Smooth muscle cell (in vitro differentiated cells): ENCODE measurements at regions not wholly inside any gene's neighbourhood (a gene's known extent, or its start where the extent isn't known, plus 50 kb on each side); places are given as distances from the start of the nearest gene placed in this dataset.

Source experiments
- DNase-seq: peaks from one replicate; lab custom pipeline; 2025; ENCODE audit not compliant: unreplicated experiment; lab: John Stamatoyannopoulos, UW
- H2AFZ ChIP-seq: fragments of 200-600 bp; sonication (generic); 2 replicates; pipeline ENCODE4 v1.6.0; 2016; ENCODE audit warnings: antibody characterized with exemption, low read depth, mild to moderate bottlenecking
- H3F3A ChIP-seq: fragments of 200-600 bp; sonication (generic); 2 replicates; pipeline ENCODE4 v1.6.0; 2017; ENCODE audit warnings: antibody characterized with exemption, low read depth
- H3K27ac ChIP-seq: fragments of 200-600 bp; sonication (generic); 2 replicates; pipeline ENCODE4 v1.5.1; 2016; ENCODE audit warnings: low read depth, mild to moderate bottlenecking
- H3K27me3 ChIP-seq: fragments of 200-600 bp; sonication (generic); 2 replicates; pipeline ENCODE4 v1.6.1; 2016; ENCODE audit warnings: low read depth, mild to moderate bottlenecking
- H3K36me3 ChIP-seq: fragments of 200-600 bp; sonication (generic); 2 replicates; pipeline ENCODE4 v1.5.1; 2016; ENCODE audit warnings: low read depth
- H3K4me1 ChIP-seq: fragments of 200-600 bp; sonication (generic); 2 replicates; pipeline ENCODE4 v1.5.1; 2016; ENCODE audit warnings: low read depth
- H3K4me2 ChIP-seq: fragments of 200-600 bp; sonication (generic); 2 replicates; pipeline ENCODE4 v1.6.0; 2016; ENCODE audit warnings: mild to moderate bottlenecking
- H3K4me3 ChIP-seq: fragments of 200-600 bp; sonication (generic); 2 replicates; pipeline ENCODE4 v1.5.1; 2016; ENCODE audit warnings: mild to moderate bottlenecking
- H3K79me2 ChIP-seq: fragments of 200-600 bp; sonication (generic); 2 replicates; pipeline ENCODE4 v1.6.0; 2016; ENCODE audit warnings: low read depth, mild to moderate bottlenecking
- H3K9ac ChIP-seq: fragments of 200-600 bp; sonication (generic); 2 replicates; pipeline ENCODE4 v1.6.0; 2016; ENCODE audit warnings: low read depth
- H3K9me3 ChIP-seq: fragments of 200-600 bp; sonication (generic); replicated peaks from 2 replicates; pipeline ENCODE4 v1.5.1; 2016; ENCODE audit warnings: low read depth
- H4K20me1 ChIP-seq: fragments of 200-600 bp; sonication (generic); 2 replicates; pipeline ENCODE4 v1.6.0; 2016; ENCODE audit warnings: low read depth
- WGBS: methylation state at CpG from one replicate; pipeline ENCODE4 v1.1.7; 2016; ENCODE audit warnings: low lambda C conversion rate; 5-methylcytosine and 5-hydroxymethylcytosine counted together
- TF ChIP-seq, protein P1 (sequence below): fragments of 200-600 bp; sonication (generic); IDR thresholded peaks from 2 replicates; pipeline ENCODE4 v1.5.1; 2017; ENCODE audit warnings: borderline replicate concordance, mild to moderate bottlenecking, antibody characterized with exemption; ENCODE audit not compliant: insufficient read depth, poor library complexity, severe bottlenecking

DNA sequence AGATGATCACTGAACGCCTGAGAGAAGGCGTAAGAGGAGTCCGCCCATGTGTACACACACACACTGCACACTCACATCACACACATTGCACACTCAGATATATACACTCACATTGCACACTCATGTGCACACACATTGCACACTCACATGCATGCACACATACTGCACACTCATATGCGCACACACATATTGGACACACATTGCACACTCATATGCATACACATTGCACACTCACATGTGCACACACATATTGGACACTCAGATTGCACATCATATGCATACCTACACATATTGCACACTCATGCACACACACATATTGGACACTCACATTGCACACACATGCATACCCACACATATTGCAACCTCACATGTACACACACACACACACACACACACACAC is 163.2 kb downstream of the WSCD1 start:
- Histone ChIP-seq H3K9ac (no peak overlapping the region), H3F3A (no peaks in the 10 kb centered on the region), H3K9me3 (no peaks in the 10 kb centered on the region), H3K4me2 (no peak overlapping the region), H4K20me1 (no peaks in the 10 kb centered on the region), H2AFZ (no peak overlapping the region), H3K36me3 (no peaks in the 10 kb centered on the region), H3K4me3 (no peak overlapping the region), H3K4me1 (no peaks in the 10 kb centered on the region), H3K27me3 (peaks cover 13% of the 10 kb centered on the region), H3K27ac (no peak overlapping the region), H3K79me2 (no peaks in the 10 kb centered on the region)
- 85% methylated on average over 4 of the region's 4 CpGs for WGBS
- no peak for DNase-seq
- TF ChIP-seq, protein P1, sequence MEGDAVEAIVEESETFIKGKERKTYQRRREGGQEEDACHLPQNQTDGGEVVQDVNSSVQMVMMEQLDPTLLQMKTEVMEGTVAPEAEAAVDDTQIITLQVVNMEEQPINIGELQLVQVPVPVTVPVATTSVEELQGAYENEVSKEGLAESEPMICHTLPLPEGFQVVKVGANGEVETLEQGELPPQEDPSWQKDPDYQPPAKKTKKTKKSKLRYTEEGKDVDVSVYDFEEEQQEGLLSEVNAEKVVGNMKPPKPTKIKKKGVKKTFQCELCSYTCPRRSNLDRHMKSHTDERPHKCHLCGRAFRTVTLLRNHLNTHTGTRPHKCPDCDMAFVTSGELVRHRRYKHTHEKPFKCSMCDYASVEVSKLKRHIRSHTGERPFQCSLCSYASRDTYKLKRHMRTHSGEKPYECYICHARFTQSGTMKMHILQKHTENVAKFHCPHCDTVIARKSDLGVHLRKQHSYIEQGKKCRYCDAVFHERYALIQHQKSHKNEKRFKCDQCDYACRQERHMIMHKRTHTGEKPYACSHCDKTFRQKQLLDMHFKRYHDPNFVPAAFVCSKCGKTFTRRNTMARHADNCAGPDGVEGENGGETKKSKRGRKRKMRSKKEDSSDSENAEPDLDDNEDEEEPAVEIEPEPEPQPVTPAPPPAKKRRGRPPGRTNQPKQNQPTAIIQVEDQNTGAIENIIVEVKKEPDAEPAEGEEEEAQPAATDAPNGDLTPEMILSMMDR, result no peak

DNA sequence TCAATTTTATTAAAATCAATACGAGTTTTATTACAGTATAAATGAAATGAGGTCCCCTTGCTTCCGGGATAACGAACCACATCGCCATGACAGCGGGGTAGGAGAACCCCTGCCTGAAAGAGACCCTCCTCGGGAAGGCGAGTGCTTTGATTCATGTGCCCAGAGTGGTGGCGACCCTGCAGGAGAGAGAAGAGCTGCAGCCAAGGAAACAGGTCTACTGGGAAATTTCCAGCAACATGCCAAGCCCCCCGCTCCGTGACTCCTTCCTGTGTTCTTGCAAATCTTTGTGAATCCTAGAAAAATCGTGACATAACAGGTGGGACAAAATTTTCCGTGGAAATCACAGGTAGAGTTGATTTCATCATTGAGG is 162.5 kb downstream of the WSCD1 start:
- no peak for DNase-seq
- H3K9me3 ChIP-seq, result no peaks in the 10 kb centered on the region
- 90% methylated on average over 12 of the region's 12 CpGs for WGBS
- H3K9ac ChIP-seq, result no peak overlapping the region
- no peaks in the 10 kb centered on the region for H3K4me1 ChIP-seq
- TF ChIP-seq, protein P1, result no peak
- H3K4me2 ChIP-seq, result no peak overlapping the region
- no peak overlapping the region for H3K4me3 ChIP-seq
- H3K27me3 ChIP-seq, result peaks cover 8% of the 10 kb centered on the region
- H2AFZ ChIP-seq, result no peak overlapping the region
- H4K20me1 ChIP-seq, result no peaks in the 10 kb centered on the region
- no peaks in the 10 kb centered on the region for H3F3A ChIP-seq
- H3K36me3 ChIP-seq, result no peaks in the 10 kb centered on the region
- no peaks in the 10 kb centered on the region for H3K79me2 ChIP-seq
- H3K27ac ChIP-seq, result no peak overlapping the region

DNA sequence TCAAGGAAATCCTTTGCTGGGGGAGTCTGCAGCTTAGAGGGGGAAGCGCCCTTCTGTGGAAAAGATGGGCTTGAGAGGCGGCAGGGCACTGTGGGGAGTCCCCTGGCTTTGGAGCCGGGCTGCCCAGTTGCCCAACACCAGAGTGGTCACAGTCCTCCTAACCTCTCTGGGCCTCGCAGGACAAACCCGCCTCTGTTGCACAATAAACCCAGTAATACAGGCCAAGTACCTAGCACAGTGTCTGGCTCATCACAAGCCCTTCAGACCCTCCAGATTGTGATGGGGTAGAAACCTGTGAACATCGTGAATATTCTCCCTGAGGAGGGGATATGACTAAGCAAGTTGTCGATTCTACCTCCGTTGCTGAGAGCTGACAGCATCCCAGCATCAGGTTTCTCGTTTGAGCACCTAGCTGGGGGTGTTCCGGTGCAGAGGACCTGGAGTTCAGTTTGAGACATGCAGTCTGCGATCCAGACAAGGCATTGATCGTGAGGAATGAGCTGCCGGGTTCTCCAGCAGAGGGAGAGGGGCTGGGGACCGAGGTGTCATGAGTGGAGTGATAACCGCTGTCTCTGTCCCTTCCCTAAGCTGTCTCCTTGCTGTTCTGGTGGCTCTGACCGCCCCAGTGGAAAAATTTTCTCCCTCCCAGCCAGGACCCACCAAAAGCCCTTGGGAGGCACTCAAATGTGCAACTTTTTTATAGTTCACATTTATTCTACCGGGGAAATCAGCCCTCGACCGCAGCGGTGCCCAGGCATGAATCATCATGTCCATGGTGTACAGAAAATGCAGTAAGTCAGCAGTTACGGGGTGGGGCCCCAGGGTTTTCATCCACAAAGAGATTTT is 161.9 kb downstream of the WSCD1 start:
- Histone ChIP-seq H3K27ac (no peak overlapping the region), H3K27me3 (peaks cover 2% of the 10 kb centered on the region), H3K4me1 (no peaks in the 10 kb centered on the region), H3K4me3 (no peak overlapping the region), H3K36me3 (no peaks in the 10 kb centered on the region), H3K9me3 (no peaks in the 10 kb centered on the region), H4K20me1 (no peaks in the 10 kb centered on the region), H2AFZ (no peak overlapping the region), H3K79me2 (no peaks in the 10 kb centered on the region), H3K9ac (no peak overlapping the region), H3F3A (no peaks in the 10 kb centered on the region), H3K4me2 (no peak overlapping the region)
- 68% methylated on average over 21 of the region's 21 CpGs for WGBS
- TF ChIP-seq, protein P1, result no peak
- no peak for DNase-seq

DNA sequence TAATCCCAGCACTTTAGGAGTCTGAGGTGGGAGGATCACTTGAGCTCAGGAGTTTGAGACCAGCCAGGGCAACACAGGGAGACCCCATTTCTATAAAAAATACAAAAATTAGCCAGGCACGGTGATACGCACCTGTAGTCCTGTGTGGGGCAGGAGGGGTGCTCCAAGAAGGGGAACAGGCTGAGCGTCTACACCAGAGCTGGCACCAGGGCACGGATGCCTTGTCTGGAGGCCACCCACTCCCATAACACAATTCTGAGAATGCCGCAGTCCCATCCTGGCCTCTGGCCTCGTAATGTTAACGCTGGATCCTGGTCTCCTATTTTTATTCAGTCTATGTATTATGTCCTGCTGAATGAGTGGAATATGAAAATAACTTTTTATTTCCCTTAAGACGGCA is 161.3 kb downstream of the WSCD1 start:
- Histone ChIP-seq H3F3A (no peaks in the 10 kb centered on the region), H3K27me3 (no peaks in the 10 kb centered on the region), H3K9me3 (no peaks in the 10 kb centered on the region), H2AFZ (no peak overlapping the region), H3K4me1 (no peaks in the 10 kb centered on the region), H3K27ac (no peak overlapping the region), H4K20me1 (no peaks in the 10 kb centered on the region), H3K4me2 (no peak overlapping the region), H3K79me2 (no peaks in the 10 kb centered on the region), H3K9ac (no peak overlapping the region), H3K4me3 (no peak overlapping the region), H3K36me3 (no peaks in the 10 kb centered on the region)
- WGBS, result 92% methylated on average over 8 of the region's 8 CpGs
- TF ChIP-seq, protein P1, result no peak
- no peak for DNase-seq
